ENCODE measurements at regions not wholly inside any gene's neighbourhood (a gene's known extent, or its start where the extent isn't known, plus 50 kb on each side); places are given as distances from the start of the nearest gene placed in this dataset.

- Mint-ChIP-seq H3K27ac (no peak overlapping the region), H3K4me3 (no peak overlapping the region), H3K36me3 (ENCODE audit: low read depth) (no peaks in the 10 kb centered on the region), H3K9me3 (no peaks in the 10 kb centered on the region), H3K27me3 (peaks cover 4% of the 10 kb centered on the region), H3K4me1 (no peaks in the 10 kb centered on the region)
- DNase-seq, result no peak
- ATAC-seq, result no peak
These were observed 69.4 kb upstream of the ITPRID2 start for GRCh38 chr2:181822097-181822496.

GRCh38 chr2:181823405-181823804 lies 68.1 kb upstream of the ITPRID2 start:
- Mint-ChIP-seq H3K27me3 (peaks cover 4% of the 10 kb centered on the region), H3K4me1 (no peaks in the 10 kb centered on the region), H3K27ac (no peak overlapping the region), H3K36me3 (ENCODE audit: low read depth) (no peaks in the 10 kb centered on the region), H3K4me3 (no peak overlapping the region), H3K9me3 (no peaks in the 10 kb centered on the region)
- DNase-seq, result no peak
- ATAC-seq, result no peak

- ATAC-seq (no peak), DNase-seq (no peak)
- H3K27ac Mint-ChIP-seq, result no peak overlapping the region
- no peaks in the 10 kb centered on the region for H3K36me3 Mint-ChIP-seq (ENCODE audit: low read depth)
- no peaks in the 10 kb centered on the region for H3K4me1 Mint-ChIP-seq
- H3K4me3 Mint-ChIP-seq, result no peak overlapping the region
- no peaks in the 10 kb centered on the region for H3K9me3 Mint-ChIP-seq
- peaks cover 4% of the 10 kb centered on the region for H3K27me3 Mint-ChIP-seq
These were observed 63.3 kb upstream of the ITPRID2 start for GRCh38 chr2:181828122-181828705.

- Mint-ChIP-seq H3K4me3 (no peak overlapping the region), H3K27me3 (peaks cover 4% of the 10 kb centered on the region), H3K4me1 (no peaks in the 10 kb centered on the region), H3K36me3 (ENCODE audit: low read depth) (no peaks in the 10 kb centered on the region), H3K9me3 (no peaks in the 10 kb centered on the region), H3K27ac (no peak overlapping the region)
- no peak for ATAC-seq
- DNase-seq, result no peak
These were observed 62.3 kb upstream of the ITPRID2 start for GRCh38 chr2:181829230-181829629.

GRCh38 chr2:181832015-181832414 lies 59.5 kb upstream of the ITPRID2 start:
- Mint-ChIP-seq H3K4me1 (no peaks in the 10 kb centered on the region), H3K4me3 (no peak overlapping the region), H3K36me3 (ENCODE audit: low read depth) (no peaks in the 10 kb centered on the region), H3K27me3 (peaks cover 2% of the 10 kb centered on the region), H3K9me3 (no peaks in the 10 kb centered on the region), H3K27ac (no peak overlapping the region)
- DNase-seq (no peak), ATAC-seq (no peak)

GRCh38 chr2:181836583-181836982 lies 54.9 kb upstream of the ITPRID2 start:
- DNase-seq, result no peak
- no peak for ATAC-seq
- Mint-ChIP-seq H3K27ac (no peak overlapping the region), H3K27me3 (peaks cover 7% of the 10 kb centered on the region), H3K4me3 (no peak overlapping the region), H3K4me1 (no peaks in the 10 kb centered on the region), H3K9me3 (no peaks in the 10 kb centered on the region), H3K36me3 (ENCODE audit: low read depth) (no peaks in the 10 kb centered on the region)

GRCh38 chr2:181837563-181837962 lies 54.0 kb upstream of the ITPRID2 start:
- H3K36me3 Mint-ChIP-seq (ENCODE audit: low read depth), result no peaks in the 10 kb centered on the region
- no peak for ATAC-seq
- H3K4me3 Mint-ChIP-seq, result no peak overlapping the region
- DNase-seq, result no peak
- no peak overlapping the region for H3K27ac Mint-ChIP-seq
- no peaks in the 10 kb centered on the region for H3K4me1 Mint-ChIP-seq
- no peaks in the 10 kb centered on the region for H3K9me3 Mint-ChIP-seq
- peaks cover 7% of the 10 kb centered on the region for H3K27me3 Mint-ChIP-seq

- H3K4me1 Mint-ChIP-seq, result no peaks in the 10 kb centered on the region
- DNase-seq (no peak), ATAC-seq (no peak)
- no peaks in the 10 kb centered on the region for H3K36me3 Mint-ChIP-seq (ENCODE audit: low read depth)
- no peak overlapping the region for H3K4me3 Mint-ChIP-seq
- no peak overlapping the region for H3K27ac Mint-ChIP-seq
- H3K27me3 Mint-ChIP-seq, result peaks cover 10% of the 10 kb centered on the region
- no peaks in the 10 kb centered on the region for H3K9me3 Mint-ChIP-seq
These were observed 51.7 kb upstream of the ITPRID2 start for GRCh38 chr2:181839811-181840210.

- H3K27me3 Mint-ChIP-seq, result peaks cover 11% of the 10 kb centered on the region
- H3K4me1 Mint-ChIP-seq, result no peaks in the 10 kb centered on the region
- DNase-seq, result no peak
- H3K36me3 Mint-ChIP-seq (ENCODE audit: low read depth), result no peaks in the 10 kb centered on the region
- no peak for ATAC-seq
- H3K27ac Mint-ChIP-seq, result no peak overlapping the region
- no peaks in the 10 kb centered on the region for H3K9me3 Mint-ChIP-seq
- no peak overlapping the region for H3K4me3 Mint-ChIP-seq
These were observed 50.5 kb upstream of the ITPRID2 start for GRCh38 chr2:181841079-181841478.
